ENCODE measurements at regions not wholly inside any gene's neighbourhood (a gene's known extent, or its start where the extent isn't known, plus 50 kb on each side); places are given as distances from the start of the nearest gene placed in this dataset.

DNA sequence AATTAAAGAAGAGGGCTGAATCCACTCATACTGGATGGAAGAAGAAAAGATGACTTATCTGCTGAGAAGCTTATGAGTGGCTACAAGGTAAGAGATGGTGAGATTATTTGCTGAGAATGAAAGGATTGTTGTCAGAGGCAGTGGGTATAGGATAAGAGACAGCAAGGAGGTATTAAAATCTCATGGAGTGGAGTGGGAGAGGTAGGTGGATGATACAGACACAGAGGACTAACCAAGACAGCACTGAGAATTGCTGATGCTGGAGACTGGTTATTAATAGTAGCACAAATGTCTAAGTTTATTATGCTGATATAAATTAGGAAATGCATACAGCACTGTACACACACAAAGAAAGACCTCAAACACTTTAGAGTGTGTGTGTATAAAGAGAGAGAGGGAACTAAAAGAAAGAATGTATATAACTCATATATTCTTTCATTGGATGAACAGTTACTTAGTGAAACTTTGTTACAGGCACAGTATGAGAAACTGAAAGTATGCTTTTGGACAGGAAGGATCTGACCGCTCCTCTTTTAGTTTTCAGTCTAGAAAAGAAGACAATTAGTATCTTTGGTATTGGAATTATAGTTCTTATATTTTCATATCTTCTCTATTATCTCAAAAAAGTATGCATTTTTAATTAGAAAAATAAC is 543.1 kb downstream of the LRFN5 start:
- in situ Hi-C loops (cut with MboI; ENCODE audit: low sequenced_read_pairs) (no loop called here), intact Hi-C loops (cut with micrococcal nuclease) (no loop called here), dilution Hi-C loops (cut with HindIII; ENCODE audit: low sequenced_read_pairs, unreplicated experiment) (no loop called here)
- Histone ChIP-seq H3K9ac (ENCODE audit: low read depth, low read length) (no peak overlapping the region), H2BK20ac (ENCODE audit: low read depth, low read length) (no peak overlapping the region), H4K8ac (ENCODE audit: low read depth in 2 of 2, low read length in 2 of 2) (no peak overlapping the region), H4K91ac (ENCODE audit: insufficient read depth, low read depth, low read length) (no peak overlapping the region), H2BK15ac (ENCODE audit: low read depth, low read length) (no peak overlapping the region), H2BK120ac (ENCODE audit: low read depth, low read length) (no peak overlapping the region), H3K14ac (replicated peaks; ENCODE audit: low read depth, low read length) (no peak overlapping the region), H4K5ac (ENCODE audit: low read depth, low read length) (no peak overlapping the region), H2AK5ac (ENCODE audit: low read depth, low read length) (no peak overlapping the region), H3K23ac (ENCODE audit: low read depth, low read length) (no peak overlapping the region), H3K4ac (ENCODE audit: low read depth, low read length) (no peak overlapping the region), H2AK9ac (replicated peaks; ENCODE audit: low read depth, low read length, poor library complexity) (no peak overlapping the region), H3K4me3 (ENCODE audit: insufficient read depth, low read depth, low read length) (no peak overlapping the region), H3K27ac (ENCODE audit: insufficient read depth, low read length) (no peak overlapping the region), H2BK5ac (ENCODE audit: low read depth, low read length, poor library complexity, severe bottlenecking) (no peak overlapping the region), H4K20me1 (ENCODE audit: insufficient read depth, low read length) (no peaks in the 10 kb centered on the region), H3K27me3 (ENCODE audit: control insufficient read depth, insufficient read depth, low read length) (no peaks in the 10 kb centered on the region), H3K56ac (ENCODE audit: extremely low read depth, insufficient read depth, low read length) (no peak overlapping the region), H3K79me1 (ENCODE audit: low read depth in 1 of 2, low read length in 2 of 2) (no peaks in the 10 kb centered on the region), H3K4me2 (ENCODE audit: low read depth, low read length) (peak overlapping the region; percentile 40; the same call in 1 of the 2 replicates), H3K36me3 (ENCODE audit: control insufficient read depth, insufficient read depth, low read length) (no peaks in the 10 kb centered on the region), H2AFZ (replicated peaks; ENCODE audit: low read length, poor library complexity) (no peak overlapping the region), H3K4me1 (ENCODE audit: control insufficient read depth, insufficient read depth, low read length) (no peaks in the 10 kb centered on the region), H3K9me3 (ENCODE audit: control insufficient read depth, insufficient read depth, low read length) (no peaks in the 10 kb centered on the region), H3K9me1 (ENCODE audit: insufficient read depth, low read length) (no peaks in the 10 kb centered on the region), H3K18ac (ENCODE audit: low read depth, low read length) (no peak overlapping the region)
- no peak for ATAC-seq (ENCODE audit: low read depth)
- no TSS peak for BruUV-seq (replicated peaks)
- WGBS, 2 experiments (ENCODE audit: extremely low coverage in 2 of 2, insufficient read length in 1 of 2) = no CpG with 5 or more reads among the region's 1 CpG
- POLR2A ChIA-PET (ENCODE audit: unreplicated experiment) = no interaction called here
- TF ChIP-seq RAD21 (IDR thresholded peaks at IDR 0.05; ENCODE audit: low read length) (no peak), SMC3 (IDR thresholded peaks at IDR 0.05; ENCODE audit: low read depth, low read length) (no peak), CEBPB (IDR thresholded peaks at IDR 0.05; ENCODE audit: low read depth, low read length) (no peak), RFX5 (IDR thresholded peaks at IDR 0.05; ENCODE audit: low read depth, low read length) (no peak), RCOR1 (IDR thresholded peaks at IDR 0.05; ENCODE audit: insufficient replicate concordance, low read length) (no peak), MAFK (IDR thresholded peaks at IDR 0.05; ENCODE audit: low read depth, low read length) (no peak), MXI1 (IDR thresholded peaks at IDR 0.05; ENCODE audit: borderline replicate concordance, low read depth, low read length) (no peak), NFE2L2 (IDR thresholded peaks at IDR 0.05; ENCODE audit: low read depth, low read length) (no peak), POLR2A (IDR thresholded peaks at IDR 0.05; ENCODE audit: low read depth, low read length) (no peak), BHLHE40 (IDR thresholded peaks at IDR 0.05; ENCODE audit: low read depth, low read length) (no peak), CHD1 (IDR thresholded peaks at IDR 0.05; ENCODE audit: low read depth, low read length) (no peak)
- TF ChIP-seq, protein P1, sequence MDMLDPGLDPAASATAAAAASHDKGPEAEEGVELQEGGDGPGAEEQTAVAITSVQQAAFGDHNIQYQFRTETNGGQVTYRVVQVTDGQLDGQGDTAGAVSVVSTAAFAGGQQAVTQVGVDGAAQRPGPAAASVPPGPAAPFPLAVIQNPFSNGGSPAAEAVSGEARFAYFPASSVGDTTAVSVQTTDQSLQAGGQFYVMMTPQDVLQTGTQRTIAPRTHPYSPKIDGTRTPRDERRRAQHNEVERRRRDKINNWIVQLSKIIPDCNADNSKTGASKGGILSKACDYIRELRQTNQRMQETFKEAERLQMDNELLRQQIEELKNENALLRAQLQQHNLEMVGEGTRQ (IDR thresholded peaks at IDR 0.05; ENCODE audit: low read depth, low read length) = no peak
- TF ChIP-seq, protein P2, sequence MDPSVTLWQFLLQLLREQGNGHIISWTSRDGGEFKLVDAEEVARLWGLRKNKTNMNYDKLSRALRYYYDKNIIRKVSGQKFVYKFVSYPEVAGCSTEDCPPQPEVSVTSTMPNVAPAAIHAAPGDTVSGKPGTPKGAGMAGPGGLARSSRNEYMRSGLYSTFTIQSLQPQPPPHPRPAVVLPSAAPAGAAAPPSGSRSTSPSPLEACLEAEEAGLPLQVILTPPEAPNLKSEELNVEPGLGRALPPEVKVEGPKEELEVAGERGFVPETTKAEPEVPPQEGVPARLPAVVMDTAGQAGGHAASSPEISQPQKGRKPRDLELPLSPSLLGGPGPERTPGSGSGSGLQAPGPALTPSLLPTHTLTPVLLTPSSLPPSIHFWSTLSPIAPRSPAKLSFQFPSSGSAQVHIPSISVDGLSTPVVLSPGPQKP (IDR thresholded peaks at IDR 0.05; ENCODE audit: borderline replicate concordance, low read depth, low read length) = no peak
- TF ChIP-seq, protein P3, sequence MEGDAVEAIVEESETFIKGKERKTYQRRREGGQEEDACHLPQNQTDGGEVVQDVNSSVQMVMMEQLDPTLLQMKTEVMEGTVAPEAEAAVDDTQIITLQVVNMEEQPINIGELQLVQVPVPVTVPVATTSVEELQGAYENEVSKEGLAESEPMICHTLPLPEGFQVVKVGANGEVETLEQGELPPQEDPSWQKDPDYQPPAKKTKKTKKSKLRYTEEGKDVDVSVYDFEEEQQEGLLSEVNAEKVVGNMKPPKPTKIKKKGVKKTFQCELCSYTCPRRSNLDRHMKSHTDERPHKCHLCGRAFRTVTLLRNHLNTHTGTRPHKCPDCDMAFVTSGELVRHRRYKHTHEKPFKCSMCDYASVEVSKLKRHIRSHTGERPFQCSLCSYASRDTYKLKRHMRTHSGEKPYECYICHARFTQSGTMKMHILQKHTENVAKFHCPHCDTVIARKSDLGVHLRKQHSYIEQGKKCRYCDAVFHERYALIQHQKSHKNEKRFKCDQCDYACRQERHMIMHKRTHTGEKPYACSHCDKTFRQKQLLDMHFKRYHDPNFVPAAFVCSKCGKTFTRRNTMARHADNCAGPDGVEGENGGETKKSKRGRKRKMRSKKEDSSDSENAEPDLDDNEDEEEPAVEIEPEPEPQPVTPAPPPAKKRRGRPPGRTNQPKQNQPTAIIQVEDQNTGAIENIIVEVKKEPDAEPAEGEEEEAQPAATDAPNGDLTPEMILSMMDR (conservative IDR thresholded peaks at IDR 0.05; ENCODE audit: low read depth, low read length) = no peak
- DNase-seq = no peak
- CTCF ChIA-PET = no interaction called here
